IMR-90 (cell line): ENCODE measurements at regions not wholly inside any gene's neighbourhood (a gene's known extent, or its start where the extent isn't known, plus 50 kb on each side); places are given as distances from the start of the nearest gene placed in this dataset.

Experiments used
- ATAC-seq: fragments of 200-7000 bp; cut with Tn5 transposase; 2 replicates; pipeline ENCODE4 v1.9.1; 2020; ENCODE audit warnings: low read depth, mild to moderate bottlenecking, moderate library complexity
- BruUV-seq: library from RNA; stranded (reverse); fragments of 400-500 nt; replicated peaks from 2 replicates; lab custom pipeline; 2021; lab: Mats Ljungman, UMichigan
- CTCF ChIA-PET: fragments of 300-600 bp; formaldehyde crosslinking; extraction: SDS; loops from one replicate; lab custom pipeline; 2021; ENCODE audit warnings: antibody characterized with exemption; lab: Yijun Ruan, JAX
- POLR2A ChIA-PET: fragments of 300-600 bp; sonication (Branson Sonifier 250); formaldehyde crosslinking; loops from one replicate; lab custom pipeline; 2022; ENCODE audit warnings: antibody characterized with exemption; ENCODE audit not compliant: unreplicated experiment; lab: Charles Lee
- DNase-seq: peaks from one replicate; pipeline ENCODE4 v3.0.0; 2013
- H2AFZ ChIP-seq: replicated peaks from 2 replicates; pipeline ENCODE3; 2013; ENCODE audit warnings: low read length, mild to moderate bottlenecking; ENCODE audit not compliant: poor library complexity
- H2AK5ac ChIP-seq: 2 replicates; pipeline ENCODE4 v1.6.1; 2013; ENCODE audit warnings: low read depth, low read length, inconsistent platforms
- H2AK9ac ChIP-seq: replicated peaks from 2 replicates; pipeline ENCODE3; 2013; ENCODE audit warnings: mild to moderate bottlenecking, low read depth, low read length, moderate library complexity; ENCODE audit not compliant: poor library complexity
- H2BK120ac ChIP-seq: 2 replicates; pipeline ENCODE4 v1.6.1; 2013; ENCODE audit warnings: low read depth, low read length, inconsistent platforms
- H2BK15ac ChIP-seq: 3 replicates; pipeline ENCODE4 v1.6.1; 2013; ENCODE audit warnings: low read depth, low read length, inconsistent platforms
- H2BK20ac ChIP-seq: 2 replicates; pipeline ENCODE4 v1.6.1; 2013; ENCODE audit warnings: low read depth, mild to moderate bottlenecking, inconsistent platforms, low read length, moderate library complexity
- H2BK5ac ChIP-seq: 2 replicates; pipeline ENCODE4 v1.6.1; 2013; ENCODE audit warnings: mild to moderate bottlenecking, low read depth, low read length, inconsistent platforms; ENCODE audit not compliant: poor library complexity, severe bottlenecking
- H3K14ac ChIP-seq: replicated peaks from 2 replicates; pipeline ENCODE4 v1.6.1; 2013; ENCODE audit warnings: low read depth, low read length, inconsistent platforms
- H3K18ac ChIP-seq: 2 replicates; pipeline ENCODE4 v1.6.1; 2013; ENCODE audit warnings: low read depth, low read length, control low read depth
- H3K23ac ChIP-seq: 2 replicates; pipeline ENCODE4 v1.6.1; 2013; ENCODE audit warnings: low read depth, low read length, inconsistent platforms
- H3K27ac ChIP-seq: 2 replicates; pipeline ENCODE4 v1.5.1; 2013; ENCODE audit warnings: mild to moderate bottlenecking, control low read depth, low read length; ENCODE audit not compliant: insufficient read depth
- H3K27me3 ChIP-seq: 2 replicates; pipeline ENCODE4 v1.6.1; 2013; ENCODE audit warnings: low read length; ENCODE audit not compliant: control insufficient read depth, insufficient read depth
- H3K36me3 ChIP-seq: 2 replicates; pipeline ENCODE4 v1.6.1; 2013; ENCODE audit warnings: low read length, mixed read lengths; ENCODE audit not compliant: control insufficient read depth, insufficient read depth
- H3K4ac ChIP-seq: 2 replicates; pipeline ENCODE4 v1.6.1; 2013; ENCODE audit warnings: low read depth, low read length, inconsistent platforms
- H3K4me1 ChIP-seq: 2 replicates; pipeline ENCODE4 v1.6.1; 2013; ENCODE audit warnings: low read length, mixed read lengths; ENCODE audit not compliant: control insufficient read depth, insufficient read depth
- H3K4me2 ChIP-seq: 2 replicates; pipeline ENCODE4 v1.6.1; 2013; ENCODE audit warnings: low read depth, mild to moderate bottlenecking, control low read depth, low read length, moderate library complexity
- H3K4me3 ChIP-seq: 2 replicates; pipeline ENCODE4 v1.5.1; 2013; ENCODE audit warnings: low read depth, mild to moderate bottlenecking, control low read depth, low read length, moderate library complexity; ENCODE audit not compliant: insufficient read depth
- H3K56ac ChIP-seq: 2 replicates; pipeline ENCODE4 v1.6.1; 2013; ENCODE audit warnings: low read length, inconsistent platforms; ENCODE audit not compliant: insufficient read depth; ENCODE audit errors: extremely low read depth
- H3K79me1 ChIP-seq, 2 experiments: 2 replicates each; pipeline ENCODE4 v1.6.1; 2013; ENCODE audit warnings: low read length in 2 of 2, inconsistent platforms in 1 of 2, low read depth in 1 of 2
- H3K9ac ChIP-seq: 2 replicates; pipeline ENCODE4 v1.6.1; 2013; ENCODE audit warnings: low read depth, low read length, control low read depth
- H3K9me1 ChIP-seq: 2 replicates; pipeline ENCODE4 v1.6.1; 2013; ENCODE audit warnings: low read length, inconsistent platforms; ENCODE audit not compliant: insufficient read depth
- H3K9me3 ChIP-seq: 2 replicates; pipeline ENCODE4 v1.6.1; 2013; ENCODE audit warnings: low read length; ENCODE audit not compliant: control insufficient read depth, insufficient read depth
- H4K20me1 ChIP-seq: 2 replicates; pipeline ENCODE4 v1.6.1; 2013; ENCODE audit warnings: low read length, inconsistent platforms; ENCODE audit not compliant: insufficient read depth
- H4K5ac ChIP-seq: 2 replicates; pipeline ENCODE4 v1.6.1; 2013; ENCODE audit warnings: mild to moderate bottlenecking, low read depth, low read length, control low read depth
- H4K8ac ChIP-seq, 2 experiments: 2 replicates each; pipeline ENCODE4 v1.6.1; 2013; ENCODE audit warnings: low read depth in 2 of 2, low read length in 2 of 2, control low read depth in 1 of 2, inconsistent platforms in 1 of 2
- H4K91ac ChIP-seq: 2 replicates; pipeline ENCODE4 v1.6.1; 2013; ENCODE audit warnings: low read depth, low read length, inconsistent platforms; ENCODE audit not compliant: insufficient read depth
- CHD1 ChIP-seq: IDR thresholded peaks from 2 replicates; pipeline ENCODE4 v1.6.1; 2012; ENCODE audit warnings: low read depth, low read length, improper control_type of control experiment
- MAFK ChIP-seq: IDR thresholded peaks from 2 replicates; pipeline ENCODE4 v1.6.1; 2012; ENCODE audit warnings: low read depth, low read length, improper control_type of control experiment
- MAZ ChIP-seq: IDR thresholded peaks from 2 replicates; pipeline ENCODE4 v1.6.1; 2012; ENCODE audit warnings: low read depth, mild to moderate bottlenecking, low read length, improper control_type of control experiment, moderate library complexity, borderline replicate concordance
- RAD21 ChIP-seq: IDR thresholded peaks from 2 replicates; pipeline ENCODE4 v1.6.1; 2012; ENCODE audit warnings: low read length, improper control_type of control experiment
- WGBS, 2 experiments: methylation state at CpG; one replicate each; pipeline versions ENCODE4 v1.1.5 to v1.1.7; 2013; ENCODE audit warnings: missing lambda C conversion rate in 2 of 2; ENCODE audit not compliant: insufficient read length in 1 of 2; ENCODE audit errors: extremely low coverage in 2 of 2; 5-methylcytosine and 5-hydroxymethylcytosine counted together
- dilution Hi-C: fragments of 300-500 bp; cut with HindIII; formaldehyde crosslinking; loops from one replicate; pipeline ENCODE4 v1.14.3; 2018; ENCODE audit warnings: low sequenced_read_pairs; ENCODE audit not compliant: unreplicated experiment
- in situ Hi-C: fragments of 300-500 bp; cut with MboI; formaldehyde crosslinking; loops from 3 replicates; pipeline ENCODE4 v1.14.3; 2019; ENCODE audit warnings: low sequenced_read_pairs, inconsistent platforms, mixed read lengths
- intact Hi-C: fragments of 100-400 bp; cut with micrococcal nuclease; formaldehyde crosslinking; loops from 2 replicates; pipeline ENCODE4 v1.10.0; 2022
- TF ChIP-seq, protein P1 (sequence below): fragments of 150-350 bp; IDR thresholded peaks from 2 replicates; pipeline ENCODE4 v1.6.1; 2016; ENCODE audit warnings: low read depth, mild to moderate bottlenecking, low read length, moderate library complexity, borderline replicate concordance
- TF ChIP-seq, protein P2 (sequence below): conservative IDR thresholded peaks from 2 replicates; pipeline ENCODE4 v1.5.1; 2012; ENCODE audit warnings: mild to moderate bottlenecking, low read depth, low read length, improper control_type of control experiment

DNA sequence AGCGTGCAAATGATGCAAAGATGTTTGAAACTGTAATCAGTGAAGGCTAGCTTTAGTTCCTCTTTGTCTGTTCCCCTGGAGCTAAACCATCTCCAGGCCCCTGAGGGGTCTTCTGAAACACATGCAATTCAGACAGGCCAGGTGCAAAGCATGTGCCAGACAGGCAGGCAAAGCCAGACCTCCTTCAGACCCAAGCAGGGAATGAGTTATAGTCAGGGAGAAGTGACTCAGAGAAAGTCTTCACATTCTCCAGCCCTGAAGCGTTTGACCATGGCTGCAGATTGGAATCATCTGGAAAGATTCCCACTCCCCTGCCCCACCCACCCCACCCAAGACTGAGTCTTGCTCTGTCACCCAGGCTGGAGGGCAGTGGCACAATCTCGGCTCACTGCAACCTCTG, 187.0 kb upstream of the ISX start:
- Histone ChIP-seq H3K27ac (no peak overlapping the region), H3K27me3 (no peaks in the 10 kb centered on the region), H4K8ac (no peak overlapping the region), H3K4me3 (no peak overlapping the region), H3K4me2 (no peak overlapping the region), H3K18ac (no peak overlapping the region), H3K23ac (no peak overlapping the region), H4K91ac (no peak overlapping the region), H2AK9ac (no peak overlapping the region), H3K14ac (no peak overlapping the region), H2BK20ac (no peak overlapping the region), H4K20me1 (no peaks in the 10 kb centered on the region), H3K9me1 (no peaks in the 10 kb centered on the region), H3K56ac (no peak overlapping the region), H2BK120ac (no peak overlapping the region), H3K9me3 (peaks cover 21% of the 10 kb centered on the region), H3K9ac (no peak overlapping the region), H2AK5ac (no peak overlapping the region), H2AFZ (no peak overlapping the region), H2BK15ac (no peak overlapping the region), H3K4ac (no peak overlapping the region), H3K4me1 (no peaks in the 10 kb centered on the region), H3K36me3 (no peaks in the 10 kb centered on the region), H2BK5ac (no peak overlapping the region), H3K79me1 (no peaks in the 10 kb centered on the region), H4K5ac (no peak overlapping the region)
- no TSS peak for BruUV-seq
- dilution Hi-C loops (no loop called here), in situ Hi-C loops (no loop called here), intact Hi-C loops (no loop called here)
- ChIA-PET CTCF (no interaction called here), POLR2A (no interaction called here)
- no peak for ATAC-seq
- no peak for DNase-seq
- TF ChIP-seq MAFK (no peak), CHD1 (no peak), MAZ (no peak), RAD21 (no peak)
- TF ChIP-seq, protein P1, sequence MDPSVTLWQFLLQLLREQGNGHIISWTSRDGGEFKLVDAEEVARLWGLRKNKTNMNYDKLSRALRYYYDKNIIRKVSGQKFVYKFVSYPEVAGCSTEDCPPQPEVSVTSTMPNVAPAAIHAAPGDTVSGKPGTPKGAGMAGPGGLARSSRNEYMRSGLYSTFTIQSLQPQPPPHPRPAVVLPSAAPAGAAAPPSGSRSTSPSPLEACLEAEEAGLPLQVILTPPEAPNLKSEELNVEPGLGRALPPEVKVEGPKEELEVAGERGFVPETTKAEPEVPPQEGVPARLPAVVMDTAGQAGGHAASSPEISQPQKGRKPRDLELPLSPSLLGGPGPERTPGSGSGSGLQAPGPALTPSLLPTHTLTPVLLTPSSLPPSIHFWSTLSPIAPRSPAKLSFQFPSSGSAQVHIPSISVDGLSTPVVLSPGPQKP = no peak
- TF ChIP-seq, protein P2, sequence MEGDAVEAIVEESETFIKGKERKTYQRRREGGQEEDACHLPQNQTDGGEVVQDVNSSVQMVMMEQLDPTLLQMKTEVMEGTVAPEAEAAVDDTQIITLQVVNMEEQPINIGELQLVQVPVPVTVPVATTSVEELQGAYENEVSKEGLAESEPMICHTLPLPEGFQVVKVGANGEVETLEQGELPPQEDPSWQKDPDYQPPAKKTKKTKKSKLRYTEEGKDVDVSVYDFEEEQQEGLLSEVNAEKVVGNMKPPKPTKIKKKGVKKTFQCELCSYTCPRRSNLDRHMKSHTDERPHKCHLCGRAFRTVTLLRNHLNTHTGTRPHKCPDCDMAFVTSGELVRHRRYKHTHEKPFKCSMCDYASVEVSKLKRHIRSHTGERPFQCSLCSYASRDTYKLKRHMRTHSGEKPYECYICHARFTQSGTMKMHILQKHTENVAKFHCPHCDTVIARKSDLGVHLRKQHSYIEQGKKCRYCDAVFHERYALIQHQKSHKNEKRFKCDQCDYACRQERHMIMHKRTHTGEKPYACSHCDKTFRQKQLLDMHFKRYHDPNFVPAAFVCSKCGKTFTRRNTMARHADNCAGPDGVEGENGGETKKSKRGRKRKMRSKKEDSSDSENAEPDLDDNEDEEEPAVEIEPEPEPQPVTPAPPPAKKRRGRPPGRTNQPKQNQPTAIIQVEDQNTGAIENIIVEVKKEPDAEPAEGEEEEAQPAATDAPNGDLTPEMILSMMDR = no peak
- no CpG with 5 or more reads among the region's 3 CpGs for WGBS, 2 experiments
